T-helper 1 cell treated with Interleukin-12 subunit alpha and Interleukin-12 subunit beta and Interleukin-4 antibody, amounts not matched to agents 30 μg/mL and 1 μg/mL, for 36 hours (primary cell): ENCODE measurements at regions not wholly inside any gene's neighbourhood (a gene's known extent, or its start where the extent isn't known, plus 50 kb on each side); places are given as distances from the start of the nearest gene placed in this dataset.
"Not testable (repeated sequence)": the region's sequence is repeated elsewhere in the genome, so short reads cannot be mapped to it uniquely, and the experiment has no call there.

ENCODE experiments used
- H3K27ac Mint-ChIP-seq: one replicate; pipeline ENCODE4 v1.8.0; 2021; ENCODE audit warnings: mild to moderate bottlenecking, mixed read lengths
- H3K27me3 Mint-ChIP-seq: one replicate; pipeline ENCODE4 v1.8.0; 2021; ENCODE audit warnings: low read depth, mixed read lengths
- H3K36me3 Mint-ChIP-seq: one replicate; pipeline ENCODE4 v1.8.0; 2021; ENCODE audit warnings: low read depth, mixed read lengths
- H3K4me1 Mint-ChIP-seq: one replicate; pipeline ENCODE4 v1.8.0; 2021; ENCODE audit warnings: low read depth, mixed read lengths
- H3K4me3 Mint-ChIP-seq: one replicate; pipeline ENCODE4 v1.8.0; 2021; ENCODE audit warnings: mild to moderate bottlenecking, moderate library complexity, mixed read lengths
- H3K9me3 Mint-ChIP-seq: one replicate; pipeline ENCODE4 v1.8.0; 2021; ENCODE audit warnings: mixed read lengths

- Mint-ChIP-seq H3K27me3 (no peaks in the 10 kb centered on the region), H3K36me3 (no peaks in the 10 kb centered on the region), H3K4me3 (no peak overlapping the region), H3K9me3 (peaks cover 21% of the 10 kb centered on the region), H3K27ac (no peak overlapping the region), H3K4me1 (no peaks in the 10 kb centered on the region)
Measured at GRCh38 chr11:134663506-134664313, 251.7 kb upstream of the B3GAT1 start.

GRCh38 chr11:134662629-134663360 is 250.8 kb upstream of the B3GAT1 start:
- H3K27ac Mint-ChIP-seq, result no peak overlapping the region
- H3K27me3 Mint-ChIP-seq, result no peaks in the 10 kb centered on the region
- peaks cover 21% of the 10 kb centered on the region for H3K9me3 Mint-ChIP-seq
- no peaks in the 10 kb centered on the region for H3K36me3 Mint-ChIP-seq
- no peak overlapping the region for H3K4me3 Mint-ChIP-seq
- H3K4me1 Mint-ChIP-seq, result no peaks in the 10 kb centered on the region

- Mint-ChIP-seq H3K4me1 (no peaks in the 10 kb centered on the region), H3K27me3 (no peaks in the 10 kb centered on the region), H3K36me3 (no peaks in the 10 kb centered on the region), H3K27ac (no peak overlapping the region), H3K4me3 (no peak overlapping the region), H3K9me3 (peaks cover 21% of the 10 kb centered on the region)
Measured at GRCh38 chr11:134661660-134662059, 249.6 kb upstream of the B3GAT1 start.

GRCh38 chr11:134660416-134660815 is 248.4 kb upstream of the B3GAT1 start:
- Mint-ChIP-seq H3K27me3 (no peaks in the 10 kb centered on the region), H3K9me3 (peaks cover 26% of the 10 kb centered on the region), H3K27ac (no peak overlapping the region), H3K36me3 (no peaks in the 10 kb centered on the region), H3K4me3 (no peak overlapping the region), H3K4me1 (no peaks in the 10 kb centered on the region)

- H3K9me3 Mint-ChIP-seq, result peaks cover 26% of the 10 kb centered on the region
- H3K4me1 Mint-ChIP-seq, result no peaks in the 10 kb centered on the region
- H3K27me3 Mint-ChIP-seq, result no peaks in the 10 kb centered on the region
- H3K36me3 Mint-ChIP-seq, result no peaks in the 10 kb centered on the region
- no peak overlapping the region for H3K4me3 Mint-ChIP-seq
- H3K27ac Mint-ChIP-seq, result no peak overlapping the region
Measured at GRCh38 chr11:134659882-134660281, 247.8 kb upstream of the B3GAT1 start.

GRCh38 chr11:134658481-134659225 is 246.6 kb upstream of the B3GAT1 start:
- Mint-ChIP-seq H3K4me1 (peaks cover 3% of the 10 kb centered on the region), H3K4me3 (no peak overlapping the region), H3K27me3 (no peaks in the 10 kb centered on the region), H3K9me3 (peaks cover 26% of the 10 kb centered on the region), H3K36me3 (no peaks in the 10 kb centered on the region), H3K27ac (no peak overlapping the region)

- no peak overlapping the region for H3K4me3 Mint-ChIP-seq
- peaks cover 3% of the 10 kb centered on the region for H3K4me1 Mint-ChIP-seq
- H3K27ac Mint-ChIP-seq, result no peak overlapping the region
- H3K9me3 Mint-ChIP-seq, result peaks cover 26% of the 10 kb centered on the region
- H3K36me3 Mint-ChIP-seq, result no peaks in the 10 kb centered on the region
- peaks cover 6% of the 10 kb centered on the region for H3K27me3 Mint-ChIP-seq
Measured at GRCh38 chr11:134657631-134658030, 245.6 kb upstream of the B3GAT1 start.

- peaks cover 3% of the 10 kb centered on the region for H3K4me1 Mint-ChIP-seq
- no peak overlapping the region for H3K27ac Mint-ChIP-seq
- H3K36me3 Mint-ChIP-seq, result no peaks in the 10 kb centered on the region
- peaks cover 21% of the 10 kb centered on the region for H3K9me3 Mint-ChIP-seq
- no peak overlapping the region for H3K4me3 Mint-ChIP-seq
- peaks cover 6% of the 10 kb centered on the region for H3K27me3 Mint-ChIP-seq
Measured at GRCh38 chr11:134656861-134657540, 245.0 kb upstream of the B3GAT1 start.

- H3K36me3 Mint-ChIP-seq, H3K4me1 Mint-ChIP-seq, H3K4me3 Mint-ChIP-seq, H3K27ac Mint-ChIP-seq: not testable (repeated sequence)
- Mint-ChIP-seq H3K27me3 (peaks cover 10% of the 10 kb centered on the region), H3K9me3 (peaks cover 15% of the 10 kb centered on the region)
Measured at GRCh38 chr11:134656086-134656840, 244.2 kb upstream of the B3GAT1 start.

GRCh38 chr11:134655189-134655989 is 243.3 kb upstream of the B3GAT1 start:
- H3K9me3 Mint-ChIP-seq, result peaks cover 9% of the 10 kb centered on the region

GRCh38 chr11:134654161-134654915 is 242.3 kb upstream of the B3GAT1 start:
- Mint-ChIP-seq H3K4me1 (peaks cover 3% of the 10 kb centered on the region), H3K27ac (no peak overlapping the region), H3K4me3 (no peak overlapping the region), H3K9me3 (peaks cover 5% of the 10 kb centered on the region), H3K27me3 (peaks cover 16% of the 10 kb centered on the region), H3K36me3 (no peaks in the 10 kb centered on the region)

More at GRCh38 chr11:134655189-134655989, 243.3 kb upstream of the B3GAT1 start:
- Mint-ChIP-seq H3K36me3 (no peaks in the 10 kb centered on the region), H3K27ac (no peak overlapping the region), H3K4me1 (peaks cover 3% of the 10 kb centered on the region), H3K27me3 (peaks cover 12% of the 10 kb centered on the region), H3K4me3 (no peak overlapping the region)

GRCh38 chr11:134652586-134653255 is 240.7 kb upstream of the B3GAT1 start:
- no peak overlapping the region for H3K4me3 Mint-ChIP-seq
- H3K9me3 Mint-ChIP-seq, result peaks cover 5% of the 10 kb centered on the region
- peaks cover 3% of the 10 kb centered on the region for H3K4me1 Mint-ChIP-seq
- no peaks in the 10 kb centered on the region for H3K36me3 Mint-ChIP-seq
- peaks cover 23% of the 10 kb centered on the region for H3K27me3 Mint-ChIP-seq
- no peak overlapping the region for H3K27ac Mint-ChIP-seq
